Natural killer cell (primary cell): ENCODE measurements at regions not wholly inside any gene's neighbourhood (a gene's known extent, or its start where the extent isn't known, plus 50 kb on each side); places are given as distances from the start of the nearest gene placed in this dataset.

ENCODE experiments used
- ATAC-seq, 3 donors: fragments of 150-1000 bp in 2 of 3; fragments of 200-7000 bp in 1 of 3; cut with Tn5 transposase; 1 replicate in 1 of 3; 2 replicates in 2 of 3; pipeline ENCODE4 v1.10.0; 2021; ENCODE audit warnings: mild to moderate bottlenecking in 2 of 3, moderate library complexity in 2 of 3
- DNase-seq, 2 donors: peaks; one replicate each; pipeline versions ENCODE4 v3.0.0 to v3.0.0-alpha.2; 2013 to 2021; ENCODE audit warnings: mixed read lengths in 1 of 2
- H3K27ac ChIP-seq: one replicate; pipeline ENCODE4 v1.5.1; 2013; ENCODE audit warnings: mild to moderate bottlenecking, low read length
- H3K27me3 ChIP-seq: one replicate; pipeline ENCODE4 v1.6.1; 2013; ENCODE audit warnings: low read length; ENCODE audit not compliant: control insufficient read depth, insufficient read depth
- H3K36me3 ChIP-seq: one replicate; pipeline ENCODE4 v1.6.1; 2013; ENCODE audit warnings: low read length; ENCODE audit not compliant: control insufficient read depth, insufficient read depth
- H3K4me1 ChIP-seq: one replicate; pipeline ENCODE4 v1.6.1; 2013; ENCODE audit warnings: low read length; ENCODE audit not compliant: control insufficient read depth, insufficient read depth
- H3K4me3 ChIP-seq: one replicate; pipeline ENCODE4 v1.5.1; 2013; ENCODE audit warnings: low read length
- H3K9me3 ChIP-seq: one replicate; pipeline ENCODE4 v1.6.1; 2013; ENCODE audit warnings: low read length; ENCODE audit not compliant: control insufficient read depth, insufficient read depth
- H3K27ac Mint-ChIP-seq, 2 donors: one replicate each; pipeline ENCODE4 v1.8.0; 2022; ENCODE audit warnings: mild to moderate bottlenecking in 2 of 2, mixed read lengths in 2 of 2, moderate library complexity in 1 of 2
- H3K27me3 Mint-ChIP-seq, 2 donors: one replicate each; pipeline ENCODE4 v1.8.0; 2022; ENCODE audit warnings: low read depth in 2 of 2, mixed read lengths in 2 of 2
- H3K36me3 Mint-ChIP-seq: one replicate; pipeline ENCODE4 v1.8.0; 2022; ENCODE audit warnings: mixed read lengths
- H3K4me1 Mint-ChIP-seq, 2 donors: one replicate each; pipeline ENCODE4 v1.8.0; 2022; ENCODE audit warnings: mixed read lengths in 2 of 2
- H3K4me3 Mint-ChIP-seq: one replicate; pipeline ENCODE4 v1.8.0; 2022; ENCODE audit warnings: mild to moderate bottlenecking, moderate library complexity, mixed read lengths
- H3K9me3 Mint-ChIP-seq, 2 donors: one replicate each; pipeline ENCODE4 v1.8.0; 2022; ENCODE audit warnings: mixed read lengths in 2 of 2
- WGBS: methylation state at CpG from one replicate; pipeline ENCODE4 v1.1.7; 2013; ENCODE audit warnings: missing lambda C conversion rate; ENCODE audit not compliant: insufficient coverage; 5-methylcytosine and 5-hydroxymethylcytosine counted together
- intact Hi-C: fragments of 100-400 bp; cut with micrococcal nuclease; formaldehyde crosslinking; loops from one replicate; pipeline ENCODE4 v1.14.2; 2022
- TF ChIP-seq, protein P1 (sequence below): fragments of 200-600 bp; IDR thresholded peaks from one replicate; pipeline ENCODE4 v1.8.0; 2022; ENCODE audit warnings: antibody characterized with exemption

DNA sequence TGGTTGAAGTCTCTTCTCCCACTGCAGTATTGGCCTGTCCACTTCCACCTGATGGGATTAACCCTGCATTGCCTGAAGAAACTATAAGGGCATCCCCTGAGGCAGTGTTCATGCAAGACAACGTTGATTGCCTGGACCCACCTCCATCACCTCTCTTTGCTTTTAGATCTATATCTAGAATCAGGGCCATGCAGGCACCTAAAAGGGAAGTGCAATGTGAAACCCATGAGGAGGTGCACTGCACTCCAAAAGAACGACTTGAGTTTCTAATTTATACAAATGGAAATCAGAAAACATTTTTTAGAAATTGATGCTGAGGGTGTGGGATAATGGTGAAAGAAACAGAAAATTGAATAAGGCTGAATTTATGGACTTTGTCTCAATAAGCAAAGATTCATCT, 694.4 kb downstream of the TRAM1L1 start:
- 8% methylated on average over 2 of the region's 2 CpGs for WGBS
- Mint-ChIP-seq H3K9me3 (peaks cover 2 to 12% of the 10 kb centered on the region in 2 donors), H3K4me3 (no peak overlapping the region), H3K27me3 (no peaks in the 10 kb centered on the region), H3K27ac (no peak overlapping the region), H3K4me1 (no peaks in the 10 kb centered on the region), H3K36me3 (no peaks in the 10 kb centered on the region)
- intact Hi-C loops: no loop called here
- Histone ChIP-seq H3K4me1 (no peaks in the 10 kb centered on the region), H3K9me3 (no peaks in the 10 kb centered on the region), H3K36me3 (no peaks in the 10 kb centered on the region), H3K27me3 (no peaks in the 10 kb centered on the region), H3K27ac (no peak overlapping the region), H3K4me3 (no peak overlapping the region)
- no peak for ATAC-seq
- TF ChIP-seq, protein P1, sequence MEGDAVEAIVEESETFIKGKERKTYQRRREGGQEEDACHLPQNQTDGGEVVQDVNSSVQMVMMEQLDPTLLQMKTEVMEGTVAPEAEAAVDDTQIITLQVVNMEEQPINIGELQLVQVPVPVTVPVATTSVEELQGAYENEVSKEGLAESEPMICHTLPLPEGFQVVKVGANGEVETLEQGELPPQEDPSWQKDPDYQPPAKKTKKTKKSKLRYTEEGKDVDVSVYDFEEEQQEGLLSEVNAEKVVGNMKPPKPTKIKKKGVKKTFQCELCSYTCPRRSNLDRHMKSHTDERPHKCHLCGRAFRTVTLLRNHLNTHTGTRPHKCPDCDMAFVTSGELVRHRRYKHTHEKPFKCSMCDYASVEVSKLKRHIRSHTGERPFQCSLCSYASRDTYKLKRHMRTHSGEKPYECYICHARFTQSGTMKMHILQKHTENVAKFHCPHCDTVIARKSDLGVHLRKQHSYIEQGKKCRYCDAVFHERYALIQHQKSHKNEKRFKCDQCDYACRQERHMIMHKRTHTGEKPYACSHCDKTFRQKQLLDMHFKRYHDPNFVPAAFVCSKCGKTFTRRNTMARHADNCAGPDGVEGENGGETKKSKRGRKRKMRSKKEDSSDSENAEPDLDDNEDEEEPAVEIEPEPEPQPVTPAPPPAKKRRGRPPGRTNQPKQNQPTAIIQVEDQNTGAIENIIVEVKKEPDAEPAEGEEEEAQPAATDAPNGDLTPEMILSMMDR: no peak
- DNase-seq: no peak

- intact Hi-C loops: no loop called here
- 59% methylated on average over 1 of the region's 2 CpGs for WGBS
Observed at GRCh38 chr4:116389139-116389538, 696.2 kb downstream of the TRAM1L1 start.

GRCh38 chr4:116387937-116388474, 697.4 kb downstream of the TRAM1L1 start:
- Histone ChIP-seq H3K4me1 (no peaks in the 10 kb centered on the region), H3K9me3 (no peaks in the 10 kb centered on the region), H3K4me3 (no peak overlapping the region), H3K27ac (no peak overlapping the region), H3K36me3 (no peaks in the 10 kb centered on the region), H3K27me3 (no peaks in the 10 kb centered on the region)
- Mint-ChIP-seq H3K9me3 (peaks cover 4 to 12% of the 10 kb centered on the region in 2 donors), H3K27me3 (no peaks in the 10 kb centered on the region), H3K4me1 (no peaks in the 10 kb centered on the region), H3K4me3 (no peak overlapping the region), H3K27ac (no peak overlapping the region), H3K36me3 (no peaks in the 10 kb centered on the region)
- DNase-seq (no peak), ATAC-seq (no peak)
- TF ChIP-seq, protein P1: no peak
- intact Hi-C loops: no loop called here
- 77% methylated on average over 2 of the region's 2 CpGs for WGBS

More at GRCh38 chr4:116389139-116389538, 696.2 kb downstream of the TRAM1L1 start:
- Mint-ChIP-seq H3K27ac (no peak overlapping the region), H3K9me3 (peaks cover 2 to 10% of the 10 kb centered on the region in 2 donors), H3K4me3 (no peak overlapping the region), H3K27me3 (no peaks in the 10 kb centered on the region), H3K4me1 (no peaks in the 10 kb centered on the region), H3K36me3 (no peaks in the 10 kb centered on the region)
- TF ChIP-seq, protein P1: no peak
- Histone ChIP-seq H3K4me3 (no peak overlapping the region), H3K4me1 (no peaks in the 10 kb centered on the region), H3K36me3 (no peaks in the 10 kb centered on the region), H3K27ac (no peak overlapping the region), H3K27me3 (no peaks in the 10 kb centered on the region), H3K9me3 (no peaks in the 10 kb centered on the region)
- DNase-seq (no peak), ATAC-seq (no peak)

- no CpG with 5 or more reads among the region's 1 CpG for WGBS
- Histone ChIP-seq H3K27ac (no peak overlapping the region), H3K9me3 (no peaks in the 10 kb centered on the region), H3K27me3 (no peaks in the 10 kb centered on the region), H3K36me3 (no peaks in the 10 kb centered on the region), H3K4me3 (no peak overlapping the region), H3K4me1 (no peaks in the 10 kb centered on the region)
- no peaks in the 10 kb centered on the region for H3K27me3 Mint-ChIP-seq
- no peaks in the 10 kb centered on the region for H3K4me1 Mint-ChIP-seq
- no peak overlapping the region for H3K4me3 Mint-ChIP-seq
- no peak overlapping the region for H3K27ac Mint-ChIP-seq
- TF ChIP-seq, protein P1: no peak
- DNase-seq: no peak
- no peaks in the 10 kb centered on the region for H3K36me3 Mint-ChIP-seq
- H3K9me3 Mint-ChIP-seq: peaks cover 4 to 12% of the 10 kb centered on the region in 2 donors
- no peak for ATAC-seq
- intact Hi-C loops: no loop called here
Observed at GRCh38 chr4:116386856-116387255, 698.5 kb downstream of the TRAM1L1 start.
